ENCODE measurements at regions not wholly inside any gene's neighbourhood (a gene's known extent, or its start where the extent isn't known, plus 50 kb on each side); places are given as distances from the start of the nearest gene placed in this dataset.
"Not testable (repeated sequence)": the region's sequence is repeated elsewhere in the genome, so short reads cannot be mapped to it uniquely, and the experiment has no call there.

DNA sequence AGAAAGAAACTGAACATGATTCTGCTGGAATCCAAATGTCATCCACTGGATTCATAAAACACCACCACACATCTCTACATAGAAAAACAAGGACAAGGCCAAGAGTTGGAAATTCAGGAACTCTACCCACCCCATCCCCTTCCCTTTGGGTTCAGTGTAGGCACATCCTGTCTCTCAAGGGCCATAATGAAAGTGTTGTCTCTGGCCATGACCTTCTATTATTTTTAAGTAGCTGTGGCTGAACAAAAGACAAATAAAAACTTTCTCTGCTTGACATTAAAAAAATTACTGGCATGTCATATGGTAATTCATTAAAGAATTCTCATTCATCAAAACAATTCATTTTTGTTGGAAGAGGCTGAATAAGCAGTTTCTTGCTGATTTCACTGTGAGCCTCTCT, 54.9 kb upstream of the ZBTB18 start:
- no peak for DNase-seq (ENCODE audit: low read depth in 2 of 2)

DNA sequence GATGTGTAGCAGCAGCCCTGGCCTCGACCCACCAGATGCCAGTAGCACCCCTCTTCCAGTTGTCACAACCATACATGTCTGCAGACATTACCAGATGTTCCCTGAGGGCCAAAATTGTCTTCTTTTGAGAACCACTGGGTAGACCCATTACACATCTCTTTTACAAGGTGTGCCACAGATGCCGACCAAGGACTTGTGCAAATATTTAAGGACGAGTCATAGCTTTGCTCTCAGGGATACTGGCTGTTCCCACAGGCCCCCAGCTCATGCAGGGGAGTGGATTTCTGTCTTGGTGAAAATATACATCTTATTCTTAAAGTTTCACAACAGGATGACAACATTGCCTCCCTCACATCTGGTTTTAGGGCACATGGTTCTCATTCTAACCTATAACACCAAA, 59.4 kb upstream of the ZBTB18 start:
- DNase-seq (ENCODE audit: low read depth in 2 of 2) = no peak

DNA sequence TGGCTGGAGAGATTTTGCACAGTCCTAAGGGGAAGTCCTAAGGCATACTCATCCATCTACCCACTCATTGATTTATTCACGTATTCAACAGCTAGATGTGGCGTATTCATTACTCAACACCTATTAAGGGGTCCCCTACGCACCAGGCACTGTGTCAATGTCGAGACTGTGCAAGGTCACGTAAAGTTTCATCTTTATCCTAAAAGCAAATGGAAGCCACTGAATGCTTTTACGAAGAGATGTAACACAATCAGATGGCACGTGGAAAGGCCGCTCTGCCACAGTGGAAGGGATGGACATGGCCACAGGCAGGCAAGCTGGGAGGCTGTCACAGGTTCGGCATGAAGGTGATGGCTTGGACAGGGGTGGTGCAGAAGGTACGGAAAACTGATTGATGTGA, 66.3 kb upstream of the ZBTB18 start:
- no peak for DNase-seq (ENCODE audit: low read depth in 2 of 2)

DNA sequence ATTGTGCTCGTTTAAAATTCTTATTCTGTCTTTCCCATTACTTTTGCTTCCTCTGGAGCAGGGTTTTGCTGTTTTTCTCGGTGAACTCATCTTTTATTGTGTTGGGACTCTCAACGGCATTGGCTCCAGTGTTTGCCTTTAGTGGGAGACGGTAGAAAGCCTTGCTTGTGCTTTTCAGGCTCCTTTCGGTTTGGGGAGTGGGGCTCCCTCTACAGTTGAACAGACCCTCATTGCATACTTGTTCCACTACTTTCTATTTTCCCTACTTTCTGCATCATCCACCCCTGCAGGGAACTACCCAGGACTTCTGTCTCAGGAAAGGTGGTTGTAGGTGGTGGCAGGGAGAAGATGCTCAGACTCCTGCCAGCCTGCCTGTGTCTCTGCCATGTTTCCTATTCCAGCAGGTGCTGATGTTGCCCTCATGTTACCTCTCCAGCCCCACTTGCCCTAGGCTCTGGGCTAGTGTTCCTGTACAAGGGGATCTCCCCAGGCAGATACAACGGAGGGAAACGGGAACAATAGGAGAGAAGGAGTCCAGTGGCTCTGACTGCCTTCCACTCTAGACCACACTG, 68.5 kb upstream of the ZBTB18 start:
- no peak for DNase-seq (ENCODE audit: low read depth in 2 of 2)

DNA sequence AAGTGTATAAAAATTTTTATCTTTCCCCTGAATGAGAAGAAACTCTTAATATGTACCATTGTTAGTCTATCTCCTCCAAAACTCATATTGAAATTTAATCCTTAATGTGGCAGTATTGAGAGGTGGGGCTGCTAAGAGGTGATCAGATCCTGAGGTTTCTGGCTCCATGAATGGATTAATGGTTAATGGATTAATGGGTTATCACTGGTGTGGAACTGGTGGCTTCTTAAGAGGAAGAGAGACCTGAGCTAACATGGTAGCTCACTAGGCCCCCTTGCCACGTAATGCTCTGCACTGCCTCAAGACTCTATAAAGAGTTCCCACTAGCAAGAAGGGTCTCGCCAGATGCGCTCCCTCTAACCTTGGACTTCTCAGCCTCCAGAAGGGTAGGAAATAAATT, 70.6 kb upstream of the ZBTB18 start:
- DNase-seq (ENCODE audit: low read depth in 2 of 2) = no peak

DNA sequence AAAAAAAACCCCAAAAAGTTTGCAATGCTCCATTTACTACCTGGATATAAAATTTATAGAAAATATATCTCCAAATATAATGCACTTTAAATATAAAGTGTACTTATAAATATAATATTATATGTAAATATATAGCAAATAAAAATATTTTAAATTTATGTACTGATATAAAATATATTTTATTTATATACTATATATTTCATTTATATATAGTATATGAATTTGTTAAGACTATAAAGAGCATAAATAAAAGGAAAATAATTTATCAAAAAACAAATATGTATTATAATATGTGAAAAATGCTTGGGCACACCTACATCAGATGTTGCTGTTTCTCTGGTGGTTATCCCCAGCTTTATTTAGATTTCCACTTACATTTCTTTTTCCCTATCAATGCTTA, 71.0 kb upstream of the ZBTB18 start:
- DNase-seq (ENCODE audit: low read depth in 2 of 2) = no peak

DNA sequence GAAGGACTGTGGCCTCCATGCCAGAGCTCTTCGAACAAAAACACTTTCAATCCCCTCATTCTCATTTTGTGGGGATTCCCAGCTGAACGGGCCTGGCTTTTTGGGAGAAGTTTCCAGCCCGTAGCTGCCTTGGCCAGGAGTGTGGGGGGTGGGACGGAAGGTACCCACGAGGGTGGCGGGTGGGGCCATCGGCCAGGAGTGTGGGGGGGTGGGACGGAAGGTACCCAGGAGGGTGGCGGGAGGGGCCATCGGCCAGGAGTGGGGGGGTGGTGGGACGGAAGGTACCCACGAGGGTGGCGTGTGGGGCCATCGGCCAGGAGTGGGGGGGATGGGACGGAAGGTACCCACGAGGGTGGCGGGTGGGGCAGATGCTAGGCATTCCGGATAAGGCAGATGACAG, 71.7 kb upstream of the ZBTB18 start:
- DNase-seq (ENCODE audit: low read depth in 2 of 2) = no peak

DNA sequence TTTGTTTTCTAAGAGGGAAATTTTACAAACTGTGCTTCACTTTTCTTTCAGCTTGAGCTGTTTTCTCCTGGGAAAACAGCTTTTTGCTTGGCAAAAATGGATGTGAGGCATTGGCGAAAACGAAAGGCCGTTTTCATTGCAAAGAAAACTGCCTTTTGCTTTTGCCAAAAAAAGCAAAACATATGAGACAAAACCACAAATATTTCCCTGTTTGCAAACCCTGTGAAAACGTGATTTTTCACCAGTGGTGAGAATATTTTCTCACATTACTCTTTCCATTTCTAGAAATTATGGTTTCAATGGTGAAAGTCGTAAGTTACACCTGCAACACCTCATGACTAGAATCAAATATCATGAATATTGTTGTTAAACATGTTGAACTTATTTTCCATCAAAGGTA, 74.0 kb upstream of the ZBTB18 start:
- no peak for DNase-seq (ENCODE audit: low read depth in 2 of 2)

DNA sequence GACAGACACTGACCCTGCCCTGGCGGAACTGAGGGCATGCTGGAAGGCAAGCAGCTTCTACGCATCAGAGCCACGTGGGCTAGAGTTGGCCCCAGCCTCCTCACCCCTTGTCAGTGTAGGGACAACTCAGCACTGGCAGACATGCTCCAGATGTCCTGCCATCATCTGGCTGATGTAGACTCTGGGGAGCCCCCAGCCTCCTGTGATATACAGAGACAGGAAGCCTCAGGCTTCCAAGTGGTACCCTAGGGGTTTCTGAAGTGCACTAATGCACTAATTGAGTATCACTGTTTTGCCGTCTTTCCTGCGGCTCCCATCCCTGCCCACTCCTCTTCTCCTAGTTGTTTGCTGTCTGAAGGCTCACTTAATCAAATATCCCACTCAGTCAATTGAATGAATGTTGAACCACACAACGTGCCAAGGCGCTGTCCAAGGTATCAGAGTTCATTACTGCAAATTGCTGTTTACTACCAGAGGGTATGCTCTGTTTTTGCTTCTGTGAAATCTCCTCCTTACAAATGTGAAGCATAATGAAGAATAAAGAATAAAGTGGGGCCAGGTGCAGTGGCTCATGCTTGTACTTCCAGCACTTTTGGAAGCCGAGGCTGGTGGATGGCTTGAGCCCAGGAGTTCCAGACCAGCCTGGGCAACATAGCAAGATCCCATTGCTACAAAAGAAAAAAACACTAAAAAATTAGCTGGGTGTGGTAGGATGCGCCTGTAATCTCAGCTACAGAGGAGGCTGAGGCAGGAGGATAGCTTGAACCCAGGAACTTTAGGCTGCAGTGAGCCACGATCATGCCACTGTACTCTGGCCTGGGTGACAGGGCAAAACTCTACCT, 76.4 kb upstream of the ZBTB18 start:
- peak in 1 of 2 experiments; percentile 19 for DNase-seq (ENCODE audit: low read depth in 2 of 2)

DNA sequence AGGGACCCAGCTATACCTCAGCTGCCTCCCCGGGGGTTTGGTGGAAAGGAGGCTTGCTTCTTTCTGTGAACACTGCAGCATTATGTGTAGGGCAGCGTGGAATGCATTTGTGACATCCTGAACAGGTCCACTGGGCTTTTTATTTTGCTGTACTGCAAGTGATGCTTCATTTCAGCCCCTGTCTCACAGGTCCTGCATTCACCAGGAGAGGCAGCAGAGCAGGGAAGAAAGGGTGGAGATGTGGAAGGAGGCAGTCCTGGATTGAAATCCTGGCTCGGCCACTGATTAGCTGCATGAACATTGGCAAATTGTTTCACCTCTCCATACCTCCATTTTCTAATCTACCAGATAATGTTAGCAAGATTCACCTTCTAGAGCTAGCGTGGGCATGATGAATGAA, 77.9 kb upstream of the ZBTB18 start:
- DNase-seq (ENCODE audit: low read depth in 2 of 2) = no peak

DNA sequence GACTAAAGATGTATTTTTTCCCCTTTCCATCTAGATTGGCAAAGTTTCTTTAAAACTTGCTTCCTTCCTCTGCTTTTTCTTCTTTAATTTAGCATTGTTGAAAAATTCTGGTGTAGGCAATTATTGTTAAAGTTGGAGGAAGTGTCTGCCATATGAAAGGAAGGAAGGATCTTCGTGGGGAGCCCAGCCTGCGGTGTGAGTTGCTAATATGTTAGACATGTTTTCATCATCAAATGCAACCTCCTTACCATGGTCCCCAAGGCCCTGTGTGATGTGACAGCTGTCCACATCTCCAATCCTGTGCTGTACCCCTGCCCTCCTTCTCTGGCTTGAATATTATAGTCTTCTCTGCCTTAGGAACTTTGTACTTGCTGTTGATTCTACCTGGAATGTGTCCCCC, 81.0 kb upstream of the ZBTB18 start:
- DNase-seq (ENCODE audit: low read depth in 2 of 2) = no peak

DNA sequence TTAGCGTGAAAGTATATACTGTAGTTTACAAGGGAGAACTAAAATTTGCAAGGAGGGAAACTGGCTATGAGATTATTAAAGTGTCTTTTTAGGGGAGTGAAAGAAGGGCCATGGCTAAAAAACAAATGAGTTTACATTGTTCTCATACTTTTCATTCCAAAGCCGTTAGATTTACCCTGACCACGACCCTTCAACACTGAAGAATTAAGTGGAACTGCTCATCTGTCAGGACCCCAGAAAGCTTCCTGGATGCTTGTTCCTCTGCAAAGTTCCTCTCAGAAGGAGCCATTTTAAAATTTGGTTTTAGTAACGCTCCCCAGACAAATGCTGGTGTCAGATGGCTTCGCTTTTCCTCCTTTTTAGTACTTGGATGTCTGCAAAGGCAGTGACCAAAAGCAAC, 82.7 kb upstream of the ZBTB18 start:
- DNase-seq (ENCODE audit: low read depth in 2 of 2) = peak; percentile 38 to 41

DNA sequence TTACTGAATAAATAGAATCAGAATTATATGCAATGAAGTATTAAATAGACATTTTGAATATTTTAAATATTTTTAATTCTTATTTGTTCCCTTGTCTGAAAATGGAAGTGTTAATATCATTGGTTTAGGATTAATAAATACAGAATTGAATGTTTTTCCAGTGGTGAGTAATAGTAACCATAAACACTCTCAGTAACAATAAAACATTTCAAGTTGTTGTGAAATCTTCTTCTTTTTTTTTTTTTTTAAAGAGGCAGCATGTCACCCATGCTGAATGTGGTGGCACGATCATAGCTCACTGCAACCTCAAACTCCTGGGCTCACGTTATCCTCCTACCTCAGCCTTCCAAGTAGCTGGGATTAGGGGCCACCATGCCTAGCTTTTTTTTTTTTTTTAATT, 86.2 kb upstream of the ZBTB18 start:
- DNase-seq (ENCODE audit: low read depth in 2 of 2) = no peak

DNA sequence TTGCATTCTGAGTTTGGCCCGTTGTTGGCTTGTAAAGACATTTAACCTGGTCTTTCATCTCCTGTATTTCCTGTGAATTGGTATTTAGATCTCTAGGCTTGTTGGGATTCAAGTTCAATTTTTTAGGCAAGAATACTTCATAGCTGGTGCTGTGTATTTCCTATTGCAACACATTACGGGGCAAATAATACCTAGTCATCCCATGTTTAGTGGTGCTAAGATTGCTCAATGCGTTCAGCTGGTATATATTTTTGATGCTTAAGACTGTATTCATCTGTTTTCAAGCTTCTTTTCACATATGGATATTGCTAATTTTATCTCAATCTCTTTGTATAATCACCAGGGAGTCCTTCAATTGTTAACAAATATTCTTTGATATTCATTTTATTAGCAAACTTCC, 87.5 kb upstream of the ZBTB18 start:
- no peak for DNase-seq (ENCODE audit: low read depth in 2 of 2)

DNA sequence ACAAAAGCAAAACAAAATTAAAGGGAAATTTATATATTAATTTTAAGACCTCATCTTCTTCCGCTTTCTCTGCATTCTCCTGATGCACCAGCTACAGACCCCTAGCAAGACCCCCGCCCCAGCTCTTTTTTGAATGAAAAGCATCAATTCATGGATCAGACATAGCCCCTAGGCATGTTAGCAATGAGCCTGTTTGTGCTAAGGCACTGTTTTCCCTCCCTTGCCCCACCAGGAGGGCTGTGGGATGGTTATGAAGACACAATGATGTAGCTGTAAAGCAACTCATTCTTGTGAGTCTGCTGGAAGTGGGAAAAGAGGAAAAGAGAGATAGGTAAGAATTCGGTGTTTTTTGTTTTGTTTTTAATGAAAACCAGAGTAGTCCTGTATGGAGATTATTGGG, 88.5 kb upstream of the ZBTB18 start:
- DNase-seq (ENCODE audit: low read depth in 2 of 2) = no peak

DNA sequence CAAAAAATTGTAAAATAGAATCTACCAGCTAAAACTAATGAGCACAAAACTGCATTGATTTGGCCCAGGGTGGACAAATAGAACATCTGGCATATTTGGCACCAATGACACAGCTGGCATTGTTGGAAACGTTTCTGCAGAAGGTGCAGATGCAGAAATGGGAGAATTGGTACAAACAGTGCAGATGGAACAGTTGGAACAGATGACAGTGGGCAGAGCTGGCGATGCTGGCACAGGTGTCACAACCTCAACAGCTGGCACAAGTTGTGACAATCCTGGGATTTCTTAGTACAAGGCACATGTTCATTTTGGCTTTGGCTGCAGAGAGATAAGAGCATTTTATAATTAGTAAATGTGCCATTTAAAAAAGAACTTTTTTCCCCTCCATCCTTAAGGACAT, 91.1 kb upstream of the ZBTB18 start:
- DNase-seq (ENCODE audit: low read depth in 2 of 2) = no peak

DNA sequence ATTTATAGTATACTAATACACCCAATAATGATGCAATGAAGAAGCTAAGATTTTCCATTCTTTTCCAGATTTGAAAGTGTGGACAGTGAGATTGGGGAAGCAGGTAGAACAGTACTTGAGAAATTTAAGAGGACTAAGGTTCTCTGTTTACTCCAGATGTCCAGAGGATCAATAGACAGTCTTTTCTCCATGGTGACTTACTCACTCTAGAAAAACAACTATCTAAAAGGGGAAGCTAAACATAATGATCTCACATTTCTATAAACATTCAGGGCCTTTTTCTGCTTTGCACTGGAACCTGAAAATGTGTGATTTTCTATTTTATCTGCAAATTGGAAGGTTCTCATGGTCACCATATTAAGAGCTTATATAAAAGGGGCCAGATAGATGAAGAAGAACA, 93.9 kb upstream of the ZBTB18 start:
- DNase-seq (ENCODE audit: low read depth in 2 of 2) = no peak

DNA sequence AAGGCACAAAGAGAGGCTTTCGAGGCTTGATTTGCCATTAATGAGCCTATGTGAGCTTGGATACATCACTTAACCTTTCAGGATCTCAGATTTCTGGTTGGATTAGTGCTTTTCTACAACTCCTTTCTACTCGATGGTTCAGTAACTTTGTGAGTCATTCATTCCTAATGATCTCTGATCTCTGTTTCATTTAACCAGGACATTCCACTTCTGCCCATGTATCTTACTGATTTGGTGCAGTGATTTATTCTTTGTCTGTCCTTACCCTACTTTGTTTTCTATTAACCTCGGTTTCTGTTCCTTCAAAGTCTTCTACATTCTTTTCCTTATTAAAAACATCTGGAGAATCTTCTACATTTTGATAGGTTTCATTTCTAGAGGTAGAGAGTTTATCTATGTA, 94.6 kb upstream of the ZBTB18 start:
- DNase-seq (ENCODE audit: low read depth in 2 of 2) = peak; percentile 63

DNA sequence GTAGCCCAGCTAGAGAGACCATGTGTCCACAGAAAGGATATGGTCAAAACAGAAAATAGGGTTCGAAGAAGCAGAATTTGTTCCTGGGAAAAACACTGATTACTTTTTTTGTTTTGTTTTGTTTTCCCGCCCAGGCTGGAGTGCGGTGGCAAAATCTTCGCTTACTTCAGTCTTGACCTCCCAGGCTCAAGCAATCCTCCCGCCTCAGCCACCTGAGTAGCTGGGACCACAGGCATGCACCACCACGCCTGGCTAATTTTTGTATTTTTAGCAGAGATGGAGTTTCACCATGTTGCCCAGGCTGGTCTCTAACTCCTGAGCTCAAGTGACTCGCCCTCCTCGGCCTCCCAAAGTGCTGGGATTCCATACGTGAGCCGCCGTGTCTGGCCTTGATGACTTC, 99.9 kb upstream of the ZBTB18 start:
- DNase-seq (ENCODE audit: low read depth in 2 of 2) = not testable (repeated sequence)

DNA sequence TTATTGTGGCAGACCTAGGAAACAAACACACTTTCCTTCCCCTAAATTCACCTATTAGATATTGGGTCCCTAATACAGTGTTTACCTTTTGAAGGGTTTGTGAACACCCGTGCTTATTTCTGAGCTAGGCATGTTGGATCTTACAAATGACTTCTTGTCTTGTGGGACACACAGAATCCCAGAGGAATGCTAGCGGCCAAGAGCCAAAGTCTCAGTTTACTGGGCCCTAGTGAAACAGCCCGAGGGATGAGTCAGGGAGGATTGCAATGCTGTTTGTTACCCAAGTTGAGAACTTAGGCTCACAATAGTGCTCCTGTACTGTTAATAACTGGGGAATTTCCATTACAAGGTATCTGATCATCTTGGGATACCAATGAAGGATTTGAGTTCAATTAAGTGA, 100.1 kb upstream of the AKT3 start:
- DNase-seq (ENCODE audit: low read depth in 2 of 2) = peak in 1 of 2 experiments; percentile 40

DNA sequence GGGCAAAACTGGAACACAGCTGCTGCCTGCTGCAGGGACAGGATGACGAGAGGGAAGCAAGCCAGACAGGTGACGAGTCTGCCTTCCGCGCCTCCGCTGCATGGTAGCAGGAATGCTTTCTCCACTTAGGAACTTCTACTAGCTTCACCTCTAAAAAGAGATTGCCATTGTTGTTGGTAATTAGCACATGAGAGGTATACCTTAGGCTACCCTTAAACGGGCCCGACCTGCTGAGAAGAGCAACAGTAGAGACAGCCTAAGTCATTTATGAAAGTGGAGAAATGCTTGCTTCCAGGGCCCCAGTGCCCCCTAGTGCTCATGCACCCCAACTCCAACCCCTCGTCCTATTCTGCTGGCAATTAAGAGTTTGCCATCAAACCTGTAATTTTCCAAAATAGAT, 96.9 kb upstream of the AKT3 start:
- no peak for DNase-seq (ENCODE audit: low read depth in 2 of 2)

DNA sequence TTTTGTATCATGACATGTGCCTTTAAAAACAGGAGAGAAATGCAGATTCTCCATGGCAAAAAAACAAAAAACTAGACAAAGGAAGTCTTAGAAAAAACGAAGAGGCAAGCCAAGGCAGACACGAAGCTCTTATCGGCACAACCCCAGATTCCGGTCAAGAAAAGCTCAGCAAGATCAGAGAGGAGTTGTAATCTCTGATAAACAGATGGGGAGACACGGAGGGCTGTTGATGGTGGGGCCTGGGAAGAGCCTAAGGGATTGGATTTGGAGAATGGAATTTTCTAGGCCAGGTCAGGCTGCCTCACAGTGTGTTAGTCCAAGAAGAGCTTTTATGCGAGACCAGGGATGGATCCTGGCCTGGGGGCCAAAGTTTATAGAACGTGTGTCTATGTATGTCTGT, 96.2 kb upstream of the AKT3 start:
- no peak for DNase-seq (ENCODE audit: low read depth in 2 of 2)

DNA sequence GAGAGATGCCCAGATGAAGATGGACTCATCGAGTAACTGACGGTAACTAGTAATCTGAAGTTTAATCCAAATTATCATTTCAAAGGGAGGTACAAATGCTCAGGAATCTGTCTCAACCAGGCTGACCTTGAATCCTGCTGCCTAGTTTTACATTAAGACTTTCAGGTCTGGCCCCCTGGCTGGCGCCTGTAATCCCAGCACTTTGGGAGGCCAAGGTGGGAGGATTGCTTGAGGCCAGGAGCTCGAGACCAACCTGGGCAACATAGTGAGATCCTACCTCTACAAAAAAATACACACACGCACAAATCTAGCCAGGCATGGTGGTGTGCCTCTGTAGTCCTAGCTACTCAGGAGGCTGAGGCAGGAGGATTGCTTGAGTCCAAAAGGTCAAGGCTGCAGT, 95.7 kb upstream of the AKT3 start:
- no peak for DNase-seq (ENCODE audit: low read depth in 2 of 2)
